Stomach (tissue), 8 donors: ENCODE measurements at regions not wholly inside any gene's neighbourhood (a gene's known extent, or its start where the extent isn't known, plus 50 kb on each side); places are given as distances from the start of the nearest gene placed in this dataset.

Source experiments
- DNase-seq, 2 donors: peaks; one replicate each; pipeline versions ENCODE4 v3.0.0 to v3.0.0-alpha.2; 2013 to 2019
- H3K27ac ChIP-seq, 5 donors: fragments of 200-600 bp in 4 of 5; sonication (generic) in 4 of 5; one replicate each; pipeline ENCODE4 v1.5.1; 2013 to 2019; ENCODE audit warnings: mild to moderate bottlenecking in 1 of 5, moderate library complexity in 1 of 5
- H3K27me3 ChIP-seq, 3 donors: fragments of 200-600 bp; sonication (generic); one replicate each; pipeline ENCODE4 v1.5.1; 2017 to 2019; ENCODE audit warnings: mixed run types in 1 of 3
- H3K36me3 ChIP-seq, 4 donors: fragments of 200-600 bp; sonication (generic); 1 replicate in 3 of 4; 2 replicates in 1 of 4; pipeline ENCODE4 v1.5.1; 2016 to 2019
- H3K4me1 ChIP-seq, 4 donors: fragments of 200-600 bp; sonication (generic); one replicate each; pipeline ENCODE4 v1.5.1; 2016 to 2019
- H3K4me3 ChIP-seq, 4 donors: fragments of 200-600 bp; sonication (generic) in 3 of 4; one replicate each; pipeline ENCODE4 v1.5.1; 2016 to 2019; ENCODE audit warnings: mild to moderate bottlenecking in 1 of 4
- H3K9me3 ChIP-seq, 4 donors: fragments of 200-600 bp; sonication (generic); one replicate each; pipeline ENCODE4 v1.5.1; 2016 to 2019
- CTCF ChIP-seq, 7 experiments: fragments of 450-650 bp in 4 of 7; fragments of 200-600 bp in 3 of 7; sonication (generic) in 3 of 7; IDR thresholded peaks; one replicate each; pipeline ENCODE4 v1.5.1; 2016 to 2019; ENCODE audit warnings: antibody characterized with exemption in 7 of 7, control low read depth in 2 of 7, mild to moderate bottlenecking in 1 of 7
- EP300 ChIP-seq: sonication (generic); formaldehyde crosslinking; IDR thresholded peaks from one replicate; pipeline ENCODE4 v1.6.1; 2017; ENCODE audit warnings: antibody characterized with exemption
- POLR2A ChIP-seq, 4 donors: fragments of 450-650 bp; IDR thresholded peaks; one replicate each; pipeline ENCODE4 v1.6.1; 2016; ENCODE audit warnings: antibody characterized with exemption in 4 of 4, control low read depth in 2 of 4, mild to moderate bottlenecking in 1 of 4, moderate library complexity in 1 of 4
- POLR2AphosphoS5 ChIP-seq, 3 donors: sonication (generic); formaldehyde crosslinking; IDR thresholded peaks; one replicate each; pipeline ENCODE4 v1.6.1; 2016; ENCODE audit warnings: antibody characterized with exemption in 3 of 3
- WGBS, 5 donors: extraction: QIAGEN DNeasy Blood & Tissue Kit in 3 of 5; methylation state at CpG; one replicate each; pipeline versions ENCODE4 v1.1.5 to v1.1.7; 2013 to 2018; 5-methylcytosine and 5-hydroxymethylcytosine counted together
- intact Hi-C: fragments of 100-400 bp; cut with DNase I; formaldehyde crosslinking; loops from one replicate; pipeline ENCODE4 v1.15.1; 2023; ENCODE audit warnings: low total_unique reads
- donor health status: healthy with polysubstance abuse.
- donor health status: Bipolar disorder and iron deficiency.
- donor health status: healthy.

DNA sequence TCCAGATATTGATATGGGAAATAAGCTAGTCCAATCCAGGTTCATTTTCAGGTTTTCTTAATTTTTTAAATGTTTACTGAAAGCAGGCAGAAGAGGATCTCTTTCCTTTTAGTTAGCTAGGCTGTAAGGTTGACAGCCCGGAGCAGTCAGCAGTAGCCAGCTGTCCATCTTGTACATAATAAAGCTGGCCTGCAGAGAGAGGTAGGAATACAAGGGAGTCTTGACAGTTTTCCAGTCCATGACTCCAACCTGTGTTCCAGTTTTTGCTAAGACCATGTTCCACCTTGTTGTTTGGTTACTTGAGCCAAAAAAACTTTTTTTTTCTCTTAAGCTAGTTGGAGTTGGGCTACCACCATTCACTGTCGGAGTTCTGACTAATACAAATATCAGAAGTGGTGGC lies 402.7 kb upstream of the TEX13C start:
- intact Hi-C loops, result no loop called here
- WGBS, 5 donors, result 76 to 100% (median 91%) methylated on average over 2 of the region's 2 CpGs

DNA sequence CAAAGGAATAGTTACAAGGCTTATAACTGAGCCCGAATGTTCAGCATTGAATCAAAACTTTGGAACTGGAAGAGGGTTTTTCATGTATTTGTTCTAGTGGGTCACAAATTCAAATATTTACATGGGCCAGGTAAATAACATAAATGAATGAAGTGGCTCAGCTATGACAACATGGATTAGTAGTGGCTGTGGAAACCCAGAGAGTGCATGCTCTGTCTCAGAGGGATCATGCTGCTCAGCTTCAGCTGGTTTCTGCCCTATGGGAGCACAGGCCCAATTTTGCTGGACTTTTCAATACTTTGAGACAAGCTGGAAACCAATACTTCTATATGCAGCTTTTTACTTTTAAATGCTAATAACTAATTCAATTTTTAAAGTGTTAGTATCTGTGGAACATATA lies 394.0 kb upstream of the TEX13C start:
- Histone ChIP-seq H3K4me3 (no peak overlapping the region), H3K9me3 (no peaks in the 10 kb centered on the region), H3K27me3 (no peaks in the 10 kb centered on the region), H3K27ac (no peak overlapping the region), H3K36me3 (no peaks in the 10 kb centered on the region), H3K4me1 (no peaks in the 10 kb centered on the region)
- intact Hi-C loops, result no loop called here
- 26 to 68% (median 48%) methylated on average over 1 of the region's 1 CpG for WGBS, 5 donors
- no peak for TF ChIP-seq POLR2AphosphoS5 (IDR thresholded peaks at IDR 0.05)
- TF ChIP-seq EP300, result no peak
- TF ChIP-seq POLR2A (IDR thresholded peaks at IDR 0.05), result no peak
- no peak for TF ChIP-seq CTCF (IDR thresholded peaks at IDR 0.05)
- DNase-seq, result no peak

More for the DNA sequence above, 402.7 kb upstream of the TEX13C start:
- Histone ChIP-seq H3K36me3 (no peaks in the 10 kb centered on the region), H3K4me1 (no peaks in the 10 kb centered on the region), H3K27ac (no peak overlapping the region), H3K27me3 (no peaks in the 10 kb centered on the region), H3K4me3 (no peak overlapping the region), H3K9me3 (no peaks in the 10 kb centered on the region)
- no peak for DNase-seq
- TF ChIP-seq EP300, result no peak
- TF ChIP-seq POLR2A (IDR thresholded peaks at IDR 0.05), result no peak
- TF ChIP-seq CTCF (IDR thresholded peaks at IDR 0.05), result no peak
- no peak for TF ChIP-seq POLR2AphosphoS5 (IDR thresholded peaks at IDR 0.05)

- Histone ChIP-seq H3K36me3 (no peaks in the 10 kb centered on the region), H3K9me3 (no peaks in the 10 kb centered on the region), H3K4me3 (no peak overlapping the region), H3K27me3 (no peaks in the 10 kb centered on the region), H3K27ac (no peak overlapping the region), H3K4me1 (no peaks in the 10 kb centered on the region)
- WGBS, 5 donors, result 41 to 64% (median 53%) methylated on average over 3 of the region's 3 CpGs
- intact Hi-C loops, result no loop called here
- TF ChIP-seq POLR2A (IDR thresholded peaks at IDR 0.05), result no peak
- TF ChIP-seq CTCF (IDR thresholded peaks at IDR 0.05), result no peak
- TF ChIP-seq EP300, result no peak
- no peak for TF ChIP-seq POLR2AphosphoS5 (IDR thresholded peaks at IDR 0.05)
- DNase-seq, result no peak
Measured at GRCh38 chrX:124931241-124931640, 388.4 kb upstream of the TEX13C start.

GRCh38 chrX:124931958-124932357 lies 387.7 kb upstream of the TEX13C start:
- 21 to 44% (median 35%) methylated on average over 3 of the region's 3 CpGs for WGBS, 5 donors
- H3K27ac ChIP-seq, result no peak overlapping the region
- no peak for DNase-seq
- no peaks in the 10 kb centered on the region for H3K36me3 ChIP-seq
- H3K4me3 ChIP-seq, result no peak overlapping the region
- no peaks in the 10 kb centered on the region for H3K9me3 ChIP-seq
- H3K4me1 ChIP-seq, result no peaks in the 10 kb centered on the region
- intact Hi-C loops, result no loop called here
- TF ChIP-seq EP300 (no peak), POLR2AphosphoS5 (IDR thresholded peaks at IDR 0.05) (no peak), CTCF (IDR thresholded peaks at IDR 0.05) (no peak), POLR2A (IDR thresholded peaks at IDR 0.05) (no peak)
- no peaks in the 10 kb centered on the region for H3K27me3 ChIP-seq
